Liver (tissue), 8 donors: ENCODE measurements at regions not wholly inside any gene's neighbourhood (a gene's known extent, or its start where the extent isn't known, plus 50 kb on each side); places are given as distances from the start of the nearest gene placed in this dataset.
"Not testable (repeated sequence)": the region's sequence is repeated elsewhere in the genome, so short reads cannot be mapped to it uniquely, and the experiment has no call there.

Experiments used
- DNase-seq: peaks from one replicate; pipeline ENCODE4 v3.0.0-alpha.2; 2017; ENCODE audit warnings: low spot score
- H3K27ac ChIP-seq, 2 donors: one replicate each; pipeline ENCODE4 v1.7.0; 2013; ENCODE audit warnings: inconsistent platforms in 2 of 2, low read length in 2 of 2, control low read depth in 1 of 2, low read depth in 1 of 2, mild to moderate bottlenecking in 1 of 2
- H3K27me3 ChIP-seq, 4 donors: one replicate each; pipeline versions ENCODE4 v1.6.1 to v1.7.0; 2013; ENCODE audit warnings: low read length in 3 of 4, inconsistent platforms in 1 of 4, mild to moderate bottlenecking in 1 of 4, moderate library complexity in 1 of 4; ENCODE audit not compliant: control insufficient read depth in 4 of 4, insufficient read depth in 4 of 4
- H3K36me3 ChIP-seq, 4 donors: one replicate each; pipeline versions ENCODE4 v1.6.1 to v1.7.0; 2013; ENCODE audit warnings: low read length in 3 of 4, mild to moderate bottlenecking in 3 of 4, low read depth in 1 of 4, moderate library complexity in 1 of 4; ENCODE audit not compliant: control insufficient read depth in 4 of 4, insufficient read depth in 3 of 4
- H3K4me1 ChIP-seq, 4 donors: one replicate each; pipeline versions ENCODE4 v1.6.1 to v1.7.0; 2013; ENCODE audit warnings: low read length in 3 of 4, mild to moderate bottlenecking in 3 of 4, moderate library complexity in 1 of 4; ENCODE audit not compliant: control insufficient read depth in 4 of 4, insufficient read depth in 4 of 4
- H3K4me3 ChIP-seq, 3 donors: one replicate each; pipeline versions ENCODE4 v1.6.1 to v1.7.0; 2013; ENCODE audit warnings: low read length in 3 of 3, control low read depth in 1 of 3, low read depth in 1 of 3, mild to moderate bottlenecking in 1 of 3
- H3K9ac ChIP-seq, 2 donors: one replicate each; pipeline ENCODE4 v1.7.0; 2013; ENCODE audit warnings: low read length in 2 of 2, mild to moderate bottlenecking in 2 of 2, moderate library complexity in 2 of 2, control low read depth in 1 of 2, low read depth in 1 of 2
- H3K9me3 ChIP-seq, 4 donors: one replicate each; pipeline versions ENCODE4 v1.6.1 to v1.7.0; 2013; ENCODE audit warnings: low read length in 3 of 4; ENCODE audit not compliant: control insufficient read depth in 4 of 4
- ATF3 ChIP-seq: IDR thresholded peaks from 2 replicates; pipeline ENCODE4 v1.6.1; 2016; ENCODE audit warnings: antibody characterized with exemption
- FOXA1 ChIP-seq: IDR thresholded peaks from 2 replicates; pipeline ENCODE4 v1.6.1; 2016; ENCODE audit warnings: antibody characterized with exemption
- FOXA2 ChIP-seq: IDR thresholded peaks from 2 replicates; pipeline ENCODE4 v1.6.1; 2016; ENCODE audit warnings: antibody characterized with exemption
- GABPA ChIP-seq, 2 donors: IDR thresholded peaks in 1 of 2; conservative IDR thresholded peaks in 1 of 2; 2 replicates each; pipeline ENCODE4 v1.6.1; 2016; ENCODE audit warnings: antibody characterized with exemption in 2 of 2, mild to moderate bottlenecking in 1 of 2, moderate library complexity in 1 of 2
- HNF4A ChIP-seq, 2 donors: conservative IDR thresholded peaks; 2 replicates each; pipeline ENCODE4 v1.6.1; 2016; ENCODE audit warnings: antibody characterized with exemption in 2 of 2, mild to moderate bottlenecking in 2 of 2
- HNF4G ChIP-seq: IDR thresholded peaks from 2 replicates; pipeline ENCODE4 v1.6.1; 2016; ENCODE audit warnings: antibody characterized with exemption
- NR2F2 ChIP-seq: IDR thresholded peaks from 2 replicates; pipeline ENCODE4 v1.6.1; 2016; ENCODE audit warnings: antibody characterized with exemption
- RAD21 ChIP-seq, 2 donors: IDR thresholded peaks; 2 replicates each; pipeline ENCODE4 v1.6.1; 2016; ENCODE audit warnings: antibody characterized with exemption in 2 of 2, mild to moderate bottlenecking in 2 of 2
- RXRA ChIP-seq, 2 donors: IDR thresholded peaks; 2 replicates each; pipeline ENCODE4 v1.6.1; 2017 to 2018; ENCODE audit warnings: antibody characterized with exemption in 2 of 2, mild to moderate bottlenecking in 1 of 2
- SP1 ChIP-seq: IDR thresholded peaks from 2 replicates; pipeline ENCODE4 v1.6.1; 2018; ENCODE audit warnings: antibody characterized with exemption, mild to moderate bottlenecking
- TAF1 ChIP-seq: conservative IDR thresholded peaks from 2 replicates; pipeline ENCODE4 v1.6.1; 2016; ENCODE audit warnings: antibody characterized with exemption, mild to moderate bottlenecking
- YY1 ChIP-seq: IDR thresholded peaks from 2 replicates; pipeline ENCODE4 v1.6.1; 2016; ENCODE audit warnings: antibody characterized with exemption, mild to moderate bottlenecking
- WGBS: extraction: QIAGEN DNeasy Blood & Tissue Kit; methylation state at CpG from one replicate; pipeline ENCODE4 v1.1.7; 2013; 5-methylcytosine and 5-hydroxymethylcytosine counted together
- TF ChIP-seq, protein P1 (sequence below): IDR thresholded peaks from 2 replicates; pipeline ENCODE4 v1.6.1; 2016; ENCODE audit warnings: antibody characterized with exemption
- TF ChIP-seq, protein P2 (sequence below): IDR thresholded peaks from 2 replicates; pipeline ENCODE4 v1.6.1; 2016; ENCODE audit warnings: antibody characterized with exemption
- TF ChIP-seq, protein P3 (sequence below): fragments of 150-350 bp; IDR thresholded peaks from 2 replicates; pipeline ENCODE4 v1.5.1; 2017; ENCODE audit warnings: improper control_type of control experiment, low read depth, low read length; ENCODE audit not compliant: missing input control
- donor health status: healthy.
- donor health status: healthy.
- donor health status: healthy.
- donor health status: healthy.
- donor health status: healthy.

DNA sequence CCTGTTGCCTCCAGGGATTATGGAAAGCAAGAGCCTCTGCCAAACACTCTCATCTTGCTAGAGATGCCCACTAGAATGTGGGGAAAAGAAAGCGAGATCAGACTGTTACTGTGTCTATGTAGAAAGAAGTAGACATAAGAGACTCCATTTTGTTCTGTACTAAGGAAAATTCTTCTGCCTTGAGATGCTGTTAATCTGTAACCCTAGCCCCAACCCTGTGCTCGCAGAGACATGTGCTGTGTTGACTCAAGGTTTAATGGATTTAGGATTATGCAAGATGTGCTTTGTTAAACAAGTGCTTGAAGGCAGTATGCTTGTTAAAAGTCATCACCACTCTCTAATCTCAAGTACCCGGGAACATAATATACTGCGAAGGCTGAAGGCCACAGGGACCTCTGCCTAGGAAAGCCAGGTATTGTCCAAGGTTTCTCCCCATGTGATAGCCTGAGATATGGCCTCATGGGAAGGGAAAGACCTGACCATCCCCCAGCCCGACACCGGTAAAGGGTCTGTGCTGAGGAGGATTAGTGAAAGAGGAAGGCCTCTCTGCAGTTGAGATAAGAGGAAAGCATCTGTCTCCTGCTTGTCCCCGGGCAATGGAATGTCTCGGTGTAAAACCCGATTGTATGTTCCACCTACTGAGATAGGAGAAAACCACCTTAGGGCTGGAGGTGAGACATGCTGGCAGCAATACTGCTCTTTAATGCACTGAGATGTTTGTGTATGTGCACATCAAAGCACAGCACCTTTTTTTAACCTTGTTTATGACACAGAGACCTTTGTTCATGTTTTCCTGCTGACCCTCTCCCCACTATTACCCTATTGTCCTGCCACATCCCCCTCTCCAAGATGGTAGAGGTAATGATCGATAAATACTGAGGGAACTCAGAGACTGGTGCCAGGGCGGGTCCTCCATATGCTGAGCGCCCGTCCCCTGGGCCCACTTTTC, 75.1 kb upstream of the CCDC180 start:
- not testable (repeated sequence) for H3K27me3 ChIP-seq, H3K9ac ChIP-seq, H3K4me1 ChIP-seq, H3K4me3 ChIP-seq, H3K36me3 ChIP-seq, DNase-seq, H3K9me3 ChIP-seq, H3K27ac ChIP-seq
- peak in 1 of 2 donors; percentile 19 for TF ChIP-seq HNF4A (conservative IDR thresholded peaks at IDR 0.05)
- peak; percentile 14 for TF ChIP-seq FOXA2
- 64% methylated on average over 13 of the region's 13 CpGs for WGBS

DNA sequence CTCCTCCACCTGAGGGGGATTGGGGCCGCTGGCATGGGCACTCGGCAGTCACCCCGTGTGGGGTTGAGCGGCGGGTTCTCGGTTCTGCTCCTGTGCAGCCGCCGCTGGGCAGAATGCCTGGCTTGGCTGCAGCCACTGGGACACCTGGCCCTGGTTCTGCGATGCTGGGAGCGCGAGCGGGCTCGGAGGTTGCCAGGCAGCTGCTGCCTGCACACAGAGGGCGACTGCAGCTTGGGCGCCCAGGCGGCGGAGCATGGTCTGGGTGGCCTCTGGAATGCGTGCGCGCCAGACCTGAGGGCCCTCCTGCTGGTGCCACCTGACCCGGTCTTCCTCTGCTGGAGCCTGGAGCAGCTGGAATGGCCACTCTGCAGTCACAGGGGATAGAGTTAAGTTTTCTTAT, 85.1 kb upstream of the CCDC180 start:
- WGBS: 32% methylated on average over 21 of the region's 21 CpGs
- not testable (repeated sequence) for H3K4me3 ChIP-seq, H3K36me3 ChIP-seq, H3K4me1 ChIP-seq, DNase-seq, H3K27ac ChIP-seq, H3K9ac ChIP-seq, H3K27me3 ChIP-seq, H3K9me3 ChIP-seq

- 6% methylated on average over 78 of the region's 78 CpGs for WGBS
- not testable (repeated sequence) for H3K9ac ChIP-seq, H3K27ac ChIP-seq, H3K36me3 ChIP-seq, H3K4me1 ChIP-seq, H3K9me3 ChIP-seq, H3K27me3 ChIP-seq
- peak overlapping the region in 1 of 3 donors; percentile 40 for H3K4me3 ChIP-seq
- peak; percentile 62 for DNase-seq
- TF ChIP-seq RAD21 (IDR thresholded peaks at IDR 0.05): peak; percentile 27 to 36
Observed at GRCh38 chr9:97221478-97222355, 85.7 kb upstream of the CCDC180 start.

DNA sequence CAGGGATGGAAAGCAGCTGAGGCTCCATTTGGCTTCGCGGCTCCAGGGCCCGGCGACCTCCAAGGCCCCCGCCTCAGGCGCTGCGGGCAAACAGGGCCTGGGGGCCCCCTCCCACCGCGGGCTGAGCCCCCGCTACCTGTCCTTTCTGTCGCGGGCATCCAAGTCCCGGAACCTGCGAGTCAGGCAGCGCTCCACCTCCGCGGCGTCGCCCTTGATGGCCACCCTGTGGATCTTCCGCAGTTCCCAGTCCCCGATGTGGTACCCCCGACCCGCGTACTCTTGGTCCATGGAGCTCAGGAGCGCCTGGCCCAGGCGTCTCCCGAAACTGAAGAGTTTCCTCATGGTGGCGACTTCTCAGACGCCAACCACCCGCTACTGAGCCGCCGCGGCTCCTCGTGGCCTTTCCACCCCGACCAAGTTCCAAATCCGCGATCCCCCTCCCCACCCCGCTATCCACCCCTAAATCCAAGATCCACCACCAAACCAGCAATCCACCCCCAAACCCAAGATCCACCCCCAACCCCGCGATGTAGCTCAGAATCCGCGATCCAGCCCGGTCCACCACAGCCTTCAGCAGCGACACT, 86.5 kb upstream of the CCDC180 start:
- WGBS: 10% methylated on average over 44 of the region's 44 CpGs
- H3K9me3 ChIP-seq: no peaks in the 10 kb centered on the region
- H3K4me3 ChIP-seq: peak overlapping the region in 1 of 3 donors; percentile 40
- H3K9ac ChIP-seq: no peak overlapping the region
- H3K27me3 ChIP-seq: peaks cover 0 to 6% (median 2%) of the 10 kb centered on the region in 4 donors
- no peaks in the 10 kb centered on the region for H3K36me3 ChIP-seq
- H3K4me1 ChIP-seq: peaks cover 0 to 9% (median 4%) of the 10 kb centered on the region in 4 donors
- H3K27ac ChIP-seq: no peak overlapping the region
- DNase-seq: no peak
- no peak for TF ChIP-seq GABPA (IDR thresholded peaks at IDR 0.05 in 1 of 2, conservative IDR thresholded peaks at IDR 0.05 in 1 of 2)
- TF ChIP-seq, protein P1, sequence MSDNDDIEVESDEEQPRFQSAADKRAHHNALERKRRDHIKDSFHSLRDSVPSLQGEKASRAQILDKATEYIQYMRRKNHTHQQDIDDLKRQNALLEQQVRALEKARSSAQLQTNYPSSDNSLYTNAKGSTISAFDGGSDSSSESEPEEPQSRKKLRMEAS: no peak
- TF ChIP-seq HNF4G: no peak
- TF ChIP-seq, protein P2, sequence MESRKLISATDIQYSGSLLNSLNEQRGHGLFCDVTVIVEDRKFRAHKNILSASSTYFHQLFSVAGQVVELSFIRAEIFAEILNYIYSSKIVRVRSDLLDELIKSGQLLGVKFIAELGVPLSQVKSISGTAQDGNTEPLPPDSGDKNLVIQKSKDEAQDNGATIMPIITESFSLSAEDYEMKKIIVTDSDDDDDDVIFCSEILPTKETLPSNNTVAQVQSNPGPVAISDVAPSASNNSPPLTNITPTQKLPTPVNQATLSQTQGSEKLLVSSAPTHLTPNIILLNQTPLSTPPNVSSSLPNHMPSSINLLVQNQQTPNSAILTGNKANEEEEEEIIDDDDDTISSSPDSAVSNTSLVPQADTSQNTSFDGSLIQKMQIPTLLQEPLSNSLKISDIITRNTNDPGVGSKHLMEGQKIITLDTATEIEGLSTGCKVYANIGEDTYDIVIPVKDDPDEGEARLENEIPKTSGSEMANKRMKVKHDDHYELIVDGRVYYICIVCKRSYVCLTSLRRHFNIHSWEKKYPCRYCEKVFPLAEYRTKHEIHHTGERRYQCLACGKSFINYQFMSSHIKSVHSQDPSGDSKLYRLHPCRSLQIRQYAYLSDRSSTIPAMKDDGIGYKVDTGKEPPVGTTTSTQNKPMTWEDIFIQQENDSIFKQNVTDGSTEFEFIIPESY: no peak
- no peak for TF ChIP-seq SP1
- TF ChIP-seq FOXA2: no peak
- no peak for TF ChIP-seq TAF1
- no peak for TF ChIP-seq YY1
- no peak for TF ChIP-seq HNF4A (conservative IDR thresholded peaks at IDR 0.05)
- TF ChIP-seq NR2F2: no peak
- no peak for TF ChIP-seq ATF3
- TF ChIP-seq RAD21 (IDR thresholded peaks at IDR 0.05): no peak
- TF ChIP-seq, protein P3, sequence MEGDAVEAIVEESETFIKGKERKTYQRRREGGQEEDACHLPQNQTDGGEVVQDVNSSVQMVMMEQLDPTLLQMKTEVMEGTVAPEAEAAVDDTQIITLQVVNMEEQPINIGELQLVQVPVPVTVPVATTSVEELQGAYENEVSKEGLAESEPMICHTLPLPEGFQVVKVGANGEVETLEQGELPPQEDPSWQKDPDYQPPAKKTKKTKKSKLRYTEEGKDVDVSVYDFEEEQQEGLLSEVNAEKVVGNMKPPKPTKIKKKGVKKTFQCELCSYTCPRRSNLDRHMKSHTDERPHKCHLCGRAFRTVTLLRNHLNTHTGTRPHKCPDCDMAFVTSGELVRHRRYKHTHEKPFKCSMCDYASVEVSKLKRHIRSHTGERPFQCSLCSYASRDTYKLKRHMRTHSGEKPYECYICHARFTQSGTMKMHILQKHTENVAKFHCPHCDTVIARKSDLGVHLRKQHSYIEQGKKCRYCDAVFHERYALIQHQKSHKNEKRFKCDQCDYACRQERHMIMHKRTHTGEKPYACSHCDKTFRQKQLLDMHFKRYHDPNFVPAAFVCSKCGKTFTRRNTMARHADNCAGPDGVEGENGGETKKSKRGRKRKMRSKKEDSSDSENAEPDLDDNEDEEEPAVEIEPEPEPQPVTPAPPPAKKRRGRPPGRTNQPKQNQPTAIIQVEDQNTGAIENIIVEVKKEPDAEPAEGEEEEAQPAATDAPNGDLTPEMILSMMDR: no peak
- no peak for TF ChIP-seq RXRA (IDR thresholded peaks at IDR 0.05)
- TF ChIP-seq FOXA1: no peak
